Cardiac fibroblast (primary cell): ENCODE measurements at regions not wholly inside any gene's neighbourhood (a gene's known extent, or its start where the extent isn't known, plus 50 kb on each side); places are given as distances from the start of the nearest gene placed in this dataset.

Source experiments
- DNase-seq, 2 donors: peaks; one replicate each; pipeline versions ENCODE4 v3.0.0 to v3.0.0-alpha.2; 2010; ENCODE audit warnings: low read depth in 2 of 2
- H3K4me3 ChIP-seq, 2 donors: replicated peaks in 1 of 2; 1 replicate in 1 of 2; 2 replicates in 1 of 2; pipeline ENCODE4 v1.5.1; 2011; ENCODE audit warnings: low read depth in 2 of 2, low read length in 2 of 2, mild to moderate bottlenecking in 2 of 2, moderate library complexity in 1 of 2
- CTCF ChIP-seq: IDR thresholded peaks from one replicate; pipeline ENCODE4 v1.5.1; 2011; ENCODE audit warnings: low read depth, mild to moderate bottlenecking, low read length, inconsistent platforms

DNA sequence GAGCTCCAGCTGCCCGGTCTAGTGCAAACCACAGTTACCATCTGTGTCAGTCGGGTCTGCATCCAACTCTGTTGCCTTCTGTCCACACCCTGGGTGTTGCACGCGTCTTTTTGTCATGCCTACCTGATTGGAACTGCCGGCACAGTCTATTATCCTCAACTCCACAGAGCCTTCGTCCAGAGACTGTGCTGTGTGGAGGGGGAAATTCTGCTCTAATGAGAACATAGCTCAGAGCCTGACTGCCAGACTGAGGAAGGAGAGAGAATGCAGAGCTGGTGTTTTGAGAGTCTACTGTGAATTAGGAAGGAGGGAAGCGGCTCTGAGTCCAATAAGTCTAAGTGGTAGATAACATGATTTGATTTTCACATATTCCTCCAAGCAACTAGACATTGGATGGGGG, 68.3 kb upstream of the GPR139 start:
- TF ChIP-seq CTCF: no peak
- DNase-seq: no peak
- H3K4me3 ChIP-seq: no peak overlapping the region

- no peak for DNase-seq
- no peak overlapping the region for H3K4me3 ChIP-seq
- TF ChIP-seq CTCF: no peak
These were observed 64.2 kb upstream of the GPR139 start for GRCh38 chr16:20137909-20138308.

DNA sequence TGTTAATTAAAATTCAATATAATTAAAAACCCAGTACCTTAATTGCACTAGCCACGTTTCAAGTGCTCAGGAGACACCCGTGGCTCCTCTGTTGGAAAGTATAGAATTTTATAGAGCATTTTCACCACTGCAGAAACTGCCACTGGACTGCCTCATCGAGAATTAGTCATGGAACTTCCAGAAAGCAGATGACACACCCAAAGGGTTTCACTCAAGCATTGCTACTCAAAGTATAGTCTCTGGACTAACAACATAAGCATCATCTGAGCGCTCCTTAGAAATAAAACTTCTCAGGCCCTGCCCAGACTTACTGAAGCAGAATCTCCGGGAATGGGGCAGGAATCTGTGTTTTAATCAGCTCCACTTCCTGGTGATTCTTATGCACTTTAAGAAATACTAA, 63.5 kb upstream of the GPR139 start:
- TF ChIP-seq CTCF: no peak
- no peak overlapping the region for H3K4me3 ChIP-seq
- no peak for DNase-seq

DNA sequence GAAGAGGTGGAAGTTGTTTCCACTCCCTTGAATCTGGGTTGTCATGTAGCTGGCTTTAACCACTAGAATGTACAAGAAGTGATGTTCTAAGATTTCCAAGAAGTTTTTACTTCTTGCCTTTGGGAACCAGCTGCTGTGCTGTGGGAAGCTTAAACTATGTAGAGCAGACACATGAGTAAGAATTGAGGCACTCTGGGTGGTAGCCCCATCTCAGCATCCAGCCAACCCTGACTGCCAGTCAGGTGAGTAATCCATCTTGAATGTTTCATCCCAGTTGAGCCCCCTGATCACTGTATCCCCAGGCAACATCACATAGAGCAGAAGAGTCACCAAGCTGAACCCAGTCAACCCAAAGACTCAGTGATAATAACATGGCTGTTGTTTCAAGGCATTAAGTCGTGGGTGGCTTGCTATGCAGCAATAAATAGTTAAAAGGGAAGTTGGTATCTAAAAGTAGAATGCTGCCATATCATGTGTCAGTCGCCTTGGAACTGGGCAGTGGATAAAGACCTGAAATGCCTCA, 62.8 kb upstream of the GPR139 start:
- TF ChIP-seq CTCF: no peak
- H3K4me3 ChIP-seq: no peak overlapping the region
- no peak for DNase-seq

DNA sequence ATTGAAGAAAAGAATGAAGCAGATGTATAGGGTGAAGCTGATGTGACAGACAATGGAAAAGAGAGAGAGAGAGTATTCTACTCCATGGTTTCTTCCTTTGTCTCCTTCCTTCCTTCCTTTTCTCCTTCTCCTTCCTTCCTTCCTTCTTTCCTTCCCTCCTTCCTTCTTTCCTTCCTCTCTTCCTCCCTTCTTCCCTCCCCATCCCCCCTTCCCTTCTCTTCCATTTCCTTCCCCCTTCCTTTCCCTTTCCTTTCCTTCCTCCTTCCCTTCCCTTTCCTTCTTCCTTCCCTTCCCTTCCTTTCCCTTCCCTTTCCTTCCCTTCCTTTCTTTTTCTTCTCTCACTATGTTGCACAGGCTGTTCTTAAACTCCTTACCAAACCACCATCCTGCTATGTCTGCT, 55.7 kb upstream of the GPR139 start:
- DNase-seq: no peak
- H3K4me3 ChIP-seq: no peak overlapping the region
- TF ChIP-seq CTCF: no peak
